Loucy (cell line): ENCODE measurements at regions not wholly inside any gene's neighbourhood (a gene's known extent, or its start where the extent isn't known, plus 50 kb on each side); places are given as distances from the start of the nearest gene placed in this dataset.

Experiments
- EZH2phosphoT487 ChIP-seq: fragments of 200-600 bp; IDR thresholded peaks from 2 replicates; pipeline ENCODE4 v1.6.1; 2018; ENCODE audit warnings: antibody characterized with exemption, mild to moderate bottlenecking, moderate library complexity, borderline replicate concordance
- TF ChIP-seq, protein P1 (sequence below): fragments of 200-600 bp; sonication (generic); conservative IDR thresholded peaks from 2 replicates; pipeline ENCODE4 v1.5.1; 2014; ENCODE audit warnings: mild to moderate bottlenecking, antibody characterized with exemption, low read length

DNA sequence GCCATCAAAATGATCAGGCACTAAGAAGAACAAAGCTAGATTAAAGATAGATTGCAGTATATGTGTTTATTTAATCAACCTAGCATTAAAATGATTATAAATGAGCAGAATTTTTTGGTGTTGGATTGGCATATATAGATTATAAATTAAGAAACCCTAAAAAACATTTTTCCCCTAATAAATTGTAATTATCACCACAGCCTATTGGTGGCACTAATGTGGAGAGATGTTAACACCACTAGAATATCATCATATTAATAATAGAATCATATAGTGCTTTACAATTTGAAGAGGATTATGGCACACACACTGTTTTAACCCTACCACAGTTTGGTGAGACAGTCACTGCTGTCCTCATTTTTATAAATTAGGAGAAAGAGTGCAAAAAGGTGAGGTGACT lies 112.4 kb upstream of the RND3 start:
- TF ChIP-seq, protein P1, sequence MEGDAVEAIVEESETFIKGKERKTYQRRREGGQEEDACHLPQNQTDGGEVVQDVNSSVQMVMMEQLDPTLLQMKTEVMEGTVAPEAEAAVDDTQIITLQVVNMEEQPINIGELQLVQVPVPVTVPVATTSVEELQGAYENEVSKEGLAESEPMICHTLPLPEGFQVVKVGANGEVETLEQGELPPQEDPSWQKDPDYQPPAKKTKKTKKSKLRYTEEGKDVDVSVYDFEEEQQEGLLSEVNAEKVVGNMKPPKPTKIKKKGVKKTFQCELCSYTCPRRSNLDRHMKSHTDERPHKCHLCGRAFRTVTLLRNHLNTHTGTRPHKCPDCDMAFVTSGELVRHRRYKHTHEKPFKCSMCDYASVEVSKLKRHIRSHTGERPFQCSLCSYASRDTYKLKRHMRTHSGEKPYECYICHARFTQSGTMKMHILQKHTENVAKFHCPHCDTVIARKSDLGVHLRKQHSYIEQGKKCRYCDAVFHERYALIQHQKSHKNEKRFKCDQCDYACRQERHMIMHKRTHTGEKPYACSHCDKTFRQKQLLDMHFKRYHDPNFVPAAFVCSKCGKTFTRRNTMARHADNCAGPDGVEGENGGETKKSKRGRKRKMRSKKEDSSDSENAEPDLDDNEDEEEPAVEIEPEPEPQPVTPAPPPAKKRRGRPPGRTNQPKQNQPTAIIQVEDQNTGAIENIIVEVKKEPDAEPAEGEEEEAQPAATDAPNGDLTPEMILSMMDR, result peak; percentile 62
- TF ChIP-seq EZH2phosphoT487, result no peak
